ENCODE measurements at regions not wholly inside any gene's neighbourhood (a gene's known extent, or its start where the extent isn't known, plus 50 kb on each side); places are given as distances from the start of the nearest gene placed in this dataset.

- DNase-seq (ENCODE audit: low spot score): no peak
Observed at GRCh38 chr18:49658823-49659404, 97.1 kb downstream of the LIPG start.

GRCh38 chr18:49656073-49656692 lies 94.3 kb downstream of the LIPG start:
- no peak for DNase-seq (ENCODE audit: low spot score)

- no peak for DNase-seq (ENCODE audit: low spot score)
Observed at GRCh38 chr18:49655266-49656072, 93.6 kb downstream of the LIPG start.

- DNase-seq (ENCODE audit: low spot score): no peak
Observed at GRCh38 chr18:49654347-49654746, 92.5 kb downstream of the LIPG start.

- no peak for DNase-seq (ENCODE audit: low spot score)
Observed at GRCh38 chr18:49652881-49653724, 91.2 kb downstream of the LIPG start.

GRCh38 chr18:49651033-49651432 lies 89.2 kb downstream of the LIPG start:
- DNase-seq (ENCODE audit: low spot score): no peak

- DNase-seq (ENCODE audit: low spot score): no peak
Observed at GRCh38 chr18:49650426-49650891, 88.6 kb downstream of the LIPG start.

GRCh38 chr18:49648811-49649210 lies 87.0 kb downstream of the LIPG start:
- no peak for DNase-seq (ENCODE audit: low spot score)

Data from cerebellar cortex (tissue), 1 donor.